Upper lobe of right lung (tissue), 1 donor: ENCODE measurements at regions not wholly inside any gene's neighbourhood (a gene's known extent, or its start where the extent isn't known, plus 50 kb on each side); places are given as distances from the start of the nearest gene placed in this dataset.

Source experiments
- ATAC-seq: fragments of 200-7000 bp; cut with Tn5 transposase; one replicate; pipeline ENCODE4 v1.9.1; 2020; ENCODE audit warnings: mild to moderate bottlenecking, moderate library complexity
- DNase-seq: peaks from one replicate; pipeline ENCODE4 v3.0.0-alpha.2; 2020
- H3K27ac ChIP-seq: fragments of 200-600 bp; one replicate; pipeline ENCODE4 v1.8.0; 2022
- H3K27me3 ChIP-seq: fragments of 200-600 bp; one replicate; pipeline ENCODE4 v1.8.0; 2022; ENCODE audit warnings: mild to moderate bottlenecking
- H3K36me3 ChIP-seq: fragments of 200-600 bp; one replicate; pipeline ENCODE4 v1.8.0; 2022
- H3K4me1 ChIP-seq: fragments of 200-600 bp; one replicate; pipeline ENCODE4 v1.8.0; 2022
- H3K4me3 ChIP-seq: fragments of 200-600 bp; one replicate; pipeline ENCODE4 v1.8.0; 2022; ENCODE audit warnings: mild to moderate bottlenecking
- H3K9me3 ChIP-seq: fragments of 200-600 bp; one replicate; pipeline ENCODE4 v1.8.0; 2022
- CTCF ChIP-seq: fragments of 200-600 bp; IDR thresholded peaks from one replicate; pipeline ENCODE4 v1.8.0; 2022; ENCODE audit warnings: antibody characterized with exemption
- intact Hi-C: fragments of 100-400 bp; cut with DNase I; formaldehyde crosslinking; loops from one replicate; pipeline ENCODE4 v1.11.0; 2022
- donor health status: DM: no; HTN: yes; CAD: no; lungs with severe emphysema.

- peak; percentile 61 for DNase-seq
- peak; percentile 97 for ATAC-seq
These were observed 779.6 kb downstream of the MAFB start for GRCh38 chr20:39909447-39909846.

GRCh38 chr20:39904476-39905112 lies 784.4 kb downstream of the MAFB start:
- intact Hi-C loops = no loop called here
- Histone ChIP-seq H3K4me1 (no peaks in the 10 kb centered on the region), H3K27ac (no peak overlapping the region), H3K36me3 (no peaks in the 10 kb centered on the region), H3K9me3 (no peaks in the 10 kb centered on the region), H3K27me3 (no peaks in the 10 kb centered on the region), H3K4me3 (no peak overlapping the region)
- no peak for TF ChIP-seq CTCF
- no peak for DNase-seq
- no peak for ATAC-seq

More at GRCh38 chr20:39909447-39909846, 779.6 kb downstream of the MAFB start:
- Histone ChIP-seq H3K27me3 (no peaks in the 10 kb centered on the region), H3K4me3 (no peak overlapping the region), H3K27ac (no peak overlapping the region), H3K9me3 (no peaks in the 10 kb centered on the region), H3K4me1 (no peaks in the 10 kb centered on the region), H3K36me3 (no peaks in the 10 kb centered on the region)
- no peak for TF ChIP-seq CTCF
- intact Hi-C loops = no loop called here

- intact Hi-C loops = no loop called here
- DNase-seq (no peak), ATAC-seq (no peak)
- no peaks in the 10 kb centered on the region for H3K9me3 ChIP-seq
- no peaks in the 10 kb centered on the region for H3K36me3 ChIP-seq
- no peaks in the 10 kb centered on the region for H3K27me3 ChIP-seq
- no peak overlapping the region for H3K27ac ChIP-seq
- no peaks in the 10 kb centered on the region for H3K4me1 ChIP-seq
- TF ChIP-seq CTCF = no peak
- no peak overlapping the region for H3K4me3 ChIP-seq
These were observed 785.1 kb downstream of the MAFB start for GRCh38 chr20:39903806-39904465.

GRCh38 chr20:39899881-39900280 lies 789.2 kb downstream of the MAFB start:
- no peak overlapping the region for H3K27ac ChIP-seq
- H3K4me1 ChIP-seq = no peaks in the 10 kb centered on the region
- no peaks in the 10 kb centered on the region for H3K36me3 ChIP-seq
- intact Hi-C loops = no loop called here
- no peaks in the 10 kb centered on the region for H3K27me3 ChIP-seq
- H3K4me3 ChIP-seq = no peak overlapping the region
- TF ChIP-seq CTCF = no peak
- no peaks in the 10 kb centered on the region for H3K9me3 ChIP-seq
- ATAC-seq (no peak), DNase-seq (no peak)

GRCh38 chr20:39898467-39898852 lies 790.6 kb downstream of the MAFB start:
- Histone ChIP-seq H3K4me1 (no peaks in the 10 kb centered on the region), H3K27ac (no peak overlapping the region), H3K4me3 (no peak overlapping the region), H3K27me3 (no peaks in the 10 kb centered on the region), H3K36me3 (no peaks in the 10 kb centered on the region), H3K9me3 (no peaks in the 10 kb centered on the region)
- TF ChIP-seq CTCF = no peak
- DNase-seq = no peak
- intact Hi-C loops = no loop called here
- ATAC-seq = no peak
